Left lung (tissue), 4 donors: ENCODE measurements at regions not wholly inside any gene's neighbourhood (a gene's known extent, or its start where the extent isn't known, plus 50 kb on each side); places are given as distances from the start of the nearest gene placed in this dataset.

ENCODE experiments used
- ATAC-seq: fragments of 200-7000 bp; cut with Tn5 transposase; one replicate; pipeline ENCODE4 v1.9.1; 2020; ENCODE audit warnings: moderate library complexity
- DNase-seq, 4 donors: peaks; one replicate each; pipeline ENCODE4 v3.0.0-alpha.2; 2013 to 2020
- H3K27ac ChIP-seq, 2 donors: fragments of 200-600 bp; sonication (generic) in 1 of 2; one replicate each; pipeline versions ENCODE4 v1.5.0 to v1.8.0; 2020 to 2021
- H3K27me3 ChIP-seq, 2 donors: fragments of 200-600 bp; sonication (generic) in 1 of 2; one replicate each; pipeline versions ENCODE4 v1.5.0 to v1.8.0; 2020 to 2021
- H3K36me3 ChIP-seq, 2 donors: fragments of 200-600 bp; sonication (generic) in 1 of 2; one replicate each; pipeline versions ENCODE4 v1.5.0 to v1.8.0; 2020 to 2021
- H3K4me1 ChIP-seq, 2 donors: fragments of 200-600 bp; one replicate each; pipeline ENCODE4 v1.8.0; 2021
- H3K4me3 ChIP-seq, 2 donors: fragments of 200-600 bp; sonication (generic) in 1 of 2; one replicate each; pipeline versions ENCODE4 v1.5.0 to v1.8.0; 2020 to 2021; ENCODE audit warnings: mild to moderate bottlenecking in 1 of 2
- H3K9me3 ChIP-seq, 2 donors: fragments of 200-600 bp; sonication (generic) in 1 of 2; one replicate each; pipeline versions ENCODE4 v1.5.0 to v1.8.0; 2020 to 2021
- intact Hi-C, 2 donors: fragments of 100-400 bp; cut with DNase I; formaldehyde crosslinking; loops; one replicate each; pipeline versions ENCODE4 v1.11.2 to v1.14.2; 2022
- TF ChIP-seq, protein P1 (sequence below), 2 donors: fragments of 200-600 bp; sonication (generic) in 1 of 2; IDR thresholded peaks; one replicate each; pipeline versions ENCODE4 v1.5.0 to v1.8.0; 2021; ENCODE audit warnings: antibody characterized with exemption in 2 of 2
- donor health status: DM: no; HTN: yes; CAD: no.
- donor health status: DM: no; HTN: no; CAD: no.

DNA sequence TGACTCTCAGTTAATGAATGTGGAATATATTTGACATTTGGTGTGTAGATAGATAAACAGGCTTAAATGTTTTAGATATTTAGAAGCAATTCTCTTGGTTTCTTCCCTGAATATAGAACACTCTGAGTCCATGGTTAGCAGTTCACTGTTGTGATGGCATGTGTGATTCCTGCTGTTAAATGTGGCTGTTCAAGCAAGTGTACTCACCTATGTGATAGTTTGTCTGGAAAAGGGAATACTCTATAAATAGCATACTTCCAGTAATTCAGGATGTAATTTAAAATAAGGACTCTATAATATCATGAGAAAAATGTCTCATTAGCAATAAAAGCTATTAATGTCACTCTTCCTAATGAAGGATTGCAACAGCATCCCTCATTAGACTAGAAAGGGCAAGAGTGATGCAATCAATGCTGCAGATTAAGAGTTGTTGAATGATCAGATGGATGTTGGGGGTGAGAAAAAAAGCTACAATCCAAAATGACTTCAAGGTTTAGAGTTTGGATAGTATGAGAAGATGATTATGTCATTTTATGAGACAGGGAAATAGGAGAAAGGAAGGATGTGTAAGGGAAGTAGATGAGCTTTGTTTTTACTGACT, 201.8 kb upstream of the WDFY3 start:
- intact Hi-C loops: no loop called here
- Histone ChIP-seq H3K27ac (no peak overlapping the region), H3K4me1 (no peaks in the 10 kb centered on the region), H3K4me3 (no peak overlapping the region), H3K27me3 (no peaks in the 10 kb centered on the region), H3K36me3 (no peaks in the 10 kb centered on the region), H3K9me3 (no peaks in the 10 kb centered on the region)
- no peak for DNase-seq
- no peak for ATAC-seq
- TF ChIP-seq, protein P1, sequence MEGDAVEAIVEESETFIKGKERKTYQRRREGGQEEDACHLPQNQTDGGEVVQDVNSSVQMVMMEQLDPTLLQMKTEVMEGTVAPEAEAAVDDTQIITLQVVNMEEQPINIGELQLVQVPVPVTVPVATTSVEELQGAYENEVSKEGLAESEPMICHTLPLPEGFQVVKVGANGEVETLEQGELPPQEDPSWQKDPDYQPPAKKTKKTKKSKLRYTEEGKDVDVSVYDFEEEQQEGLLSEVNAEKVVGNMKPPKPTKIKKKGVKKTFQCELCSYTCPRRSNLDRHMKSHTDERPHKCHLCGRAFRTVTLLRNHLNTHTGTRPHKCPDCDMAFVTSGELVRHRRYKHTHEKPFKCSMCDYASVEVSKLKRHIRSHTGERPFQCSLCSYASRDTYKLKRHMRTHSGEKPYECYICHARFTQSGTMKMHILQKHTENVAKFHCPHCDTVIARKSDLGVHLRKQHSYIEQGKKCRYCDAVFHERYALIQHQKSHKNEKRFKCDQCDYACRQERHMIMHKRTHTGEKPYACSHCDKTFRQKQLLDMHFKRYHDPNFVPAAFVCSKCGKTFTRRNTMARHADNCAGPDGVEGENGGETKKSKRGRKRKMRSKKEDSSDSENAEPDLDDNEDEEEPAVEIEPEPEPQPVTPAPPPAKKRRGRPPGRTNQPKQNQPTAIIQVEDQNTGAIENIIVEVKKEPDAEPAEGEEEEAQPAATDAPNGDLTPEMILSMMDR (IDR thresholded peaks at IDR 0.05): no peak

DNA sequence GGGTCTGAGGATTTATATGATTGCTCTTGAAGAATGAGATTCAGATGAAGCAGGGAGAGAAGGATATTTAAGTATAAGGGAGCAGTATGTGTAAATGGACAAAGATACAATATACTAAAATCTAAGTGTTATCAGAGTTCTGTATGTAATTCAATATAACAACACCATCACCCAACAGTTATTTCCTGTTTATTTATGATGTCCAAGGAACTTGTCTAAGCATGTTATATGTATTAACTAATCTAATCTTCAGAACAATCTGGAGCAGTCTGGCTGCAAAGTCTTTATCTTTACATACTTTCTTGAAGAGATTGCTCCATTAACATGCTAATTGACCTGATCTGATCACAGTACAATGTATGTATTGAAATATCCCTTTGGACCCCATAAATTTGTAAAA, 203.8 kb upstream of the WDFY3 start:
- no peaks in the 10 kb centered on the region for H3K36me3 ChIP-seq
- no peaks in the 10 kb centered on the region for H3K27me3 ChIP-seq
- DNase-seq (no peak), ATAC-seq (no peak)
- no peaks in the 10 kb centered on the region for H3K4me1 ChIP-seq
- TF ChIP-seq, protein P1 (IDR thresholded peaks at IDR 0.05): no peak
- no peak overlapping the region for H3K27ac ChIP-seq
- intact Hi-C loops: no loop called here
- H3K9me3 ChIP-seq: no peaks in the 10 kb centered on the region
- no peak overlapping the region for H3K4me3 ChIP-seq

DNA sequence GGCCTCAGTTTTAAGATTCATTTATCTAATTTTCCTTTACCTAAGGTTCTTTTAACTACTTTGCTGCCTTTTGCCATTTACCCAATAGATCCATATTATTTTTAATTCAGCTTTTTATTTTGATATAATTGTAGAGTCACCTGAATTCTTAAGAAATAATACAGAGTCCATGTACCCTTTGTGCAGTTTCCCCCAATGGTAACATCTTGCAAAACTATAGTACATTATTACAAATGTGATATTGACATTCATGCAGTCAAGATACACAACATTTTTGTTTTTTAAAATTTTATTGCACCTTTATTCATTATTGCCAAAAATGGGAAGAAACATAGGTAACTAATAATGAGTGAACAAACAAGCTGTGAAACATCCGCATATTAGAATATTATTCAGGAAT, 208.7 kb upstream of the WDFY3 start:
- Histone ChIP-seq H3K27ac (no peak overlapping the region), H3K27me3 (no peaks in the 10 kb centered on the region), H3K4me3 (no peak overlapping the region), H3K9me3 (peaks cover 0 to 4% of the 10 kb centered on the region in 2 donors), H3K36me3 (no peaks in the 10 kb centered on the region), H3K4me1 (no peaks in the 10 kb centered on the region)
- TF ChIP-seq, protein P1 (IDR thresholded peaks at IDR 0.05): no peak
- intact Hi-C loops: no loop called here
- ATAC-seq: no peak
- DNase-seq: no peak

DNA sequence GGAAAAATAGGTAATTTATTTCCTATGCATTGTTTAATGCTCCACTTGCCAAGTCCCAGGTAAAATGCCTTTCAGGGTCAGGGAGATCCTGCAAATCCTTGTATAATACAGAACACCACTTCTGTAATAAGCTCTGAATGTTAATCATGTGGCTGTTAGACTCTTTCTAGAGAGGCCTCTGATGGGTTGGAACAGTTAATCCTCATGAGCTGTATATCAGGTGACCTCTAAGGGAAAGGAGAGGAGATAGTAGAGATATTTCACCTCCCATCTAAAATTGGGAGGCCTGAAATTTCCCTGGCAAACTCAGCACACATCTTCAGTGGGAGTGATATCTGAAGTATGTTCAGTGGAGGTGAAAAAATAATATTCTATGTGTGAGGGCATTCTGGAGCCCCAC, 210.6 kb upstream of the WDFY3 start:
- DNase-seq (no peak), ATAC-seq (no peak)
- no peaks in the 10 kb centered on the region for H3K27me3 ChIP-seq
- H3K4me3 ChIP-seq: no peak overlapping the region
- TF ChIP-seq, protein P1 (IDR thresholded peaks at IDR 0.05): no peak
- H3K4me1 ChIP-seq: no peaks in the 10 kb centered on the region
- no peaks in the 10 kb centered on the region for H3K36me3 ChIP-seq
- H3K27ac ChIP-seq: no peak overlapping the region
- H3K9me3 ChIP-seq: peaks cover 0 to 4% of the 10 kb centered on the region in 2 donors
- intact Hi-C loops: no loop called here

DNA sequence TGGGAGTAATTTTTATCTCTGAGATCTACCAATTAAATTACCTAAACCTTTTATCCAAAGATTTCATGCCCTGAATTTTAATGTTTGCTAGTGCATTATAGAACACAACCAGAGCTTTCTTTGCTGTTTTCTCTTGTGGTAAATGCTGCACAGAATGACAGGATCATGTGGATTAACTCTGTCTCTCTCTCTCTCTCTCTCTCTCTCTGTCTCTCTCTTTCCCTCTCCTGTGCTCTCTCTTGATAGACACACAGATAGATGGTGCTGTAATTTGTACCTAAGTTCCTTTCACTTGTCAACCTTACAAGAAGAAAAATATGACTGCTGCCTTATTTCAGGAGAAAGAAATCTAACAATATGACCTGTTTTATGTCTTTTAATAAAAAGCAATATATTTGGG, 211.2 kb upstream of the WDFY3 start:
- no peak overlapping the region for H3K4me3 ChIP-seq
- no peak for DNase-seq
- intact Hi-C loops: no loop called here
- TF ChIP-seq, protein P1 (IDR thresholded peaks at IDR 0.05): no peak
- H3K27me3 ChIP-seq: no peaks in the 10 kb centered on the region
- H3K4me1 ChIP-seq: no peaks in the 10 kb centered on the region
- peaks cover 0 to 4% of the 10 kb centered on the region in 2 donors for H3K9me3 ChIP-seq
- no peak for ATAC-seq
- no peaks in the 10 kb centered on the region for H3K36me3 ChIP-seq
- no peak overlapping the region for H3K27ac ChIP-seq
